IMR-90 (cell line): ENCODE measurements at regions not wholly inside any gene's neighbourhood (a gene's known extent, or its start where the extent isn't known, plus 50 kb on each side); places are given as distances from the start of the nearest gene placed in this dataset.
A peak's percentile ranks its signal among the peaks of the same experiment; 100 is the strongest.

ENCODE experiments used
- ATAC-seq: fragments of 200-7000 bp; cut with Tn5 transposase; 2 replicates; pipeline ENCODE4 v1.9.1; 2020; ENCODE audit warnings: low read depth, mild to moderate bottlenecking, moderate library complexity
- BruUV-seq: library from RNA; stranded (reverse); fragments of 400-500 nt; replicated peaks from 2 replicates; lab custom pipeline; 2021; lab: Mats Ljungman, UMichigan
- CTCF ChIA-PET: fragments of 300-600 bp; formaldehyde crosslinking; extraction: SDS; loops from one replicate; lab custom pipeline; 2021; ENCODE audit warnings: antibody characterized with exemption; lab: Yijun Ruan, JAX
- POLR2A ChIA-PET: fragments of 300-600 bp; sonication (Branson Sonifier 250); formaldehyde crosslinking; loops from one replicate; lab custom pipeline; 2022; ENCODE audit warnings: antibody characterized with exemption; ENCODE audit not compliant: unreplicated experiment; lab: Charles Lee
- DNase-seq: peaks from one replicate; pipeline ENCODE4 v3.0.0; 2013
- H2AFZ ChIP-seq: replicated peaks from 2 replicates; pipeline ENCODE3; 2013; ENCODE audit warnings: low read length, mild to moderate bottlenecking; ENCODE audit not compliant: poor library complexity
- H2AK5ac ChIP-seq: 2 replicates; pipeline ENCODE4 v1.6.1; 2013; ENCODE audit warnings: low read depth, low read length, inconsistent platforms
- H2AK9ac ChIP-seq: replicated peaks from 2 replicates; pipeline ENCODE3; 2013; ENCODE audit warnings: mild to moderate bottlenecking, low read depth, low read length, moderate library complexity; ENCODE audit not compliant: poor library complexity
- H2BK120ac ChIP-seq: 2 replicates; pipeline ENCODE4 v1.6.1; 2013; ENCODE audit warnings: low read depth, low read length, inconsistent platforms
- H2BK15ac ChIP-seq: 3 replicates; pipeline ENCODE4 v1.6.1; 2013; ENCODE audit warnings: low read depth, low read length, inconsistent platforms
- H2BK20ac ChIP-seq: 2 replicates; pipeline ENCODE4 v1.6.1; 2013; ENCODE audit warnings: low read depth, mild to moderate bottlenecking, inconsistent platforms, low read length, moderate library complexity
- H2BK5ac ChIP-seq: 2 replicates; pipeline ENCODE4 v1.6.1; 2013; ENCODE audit warnings: mild to moderate bottlenecking, low read depth, low read length, inconsistent platforms; ENCODE audit not compliant: poor library complexity, severe bottlenecking
- H3K14ac ChIP-seq: replicated peaks from 2 replicates; pipeline ENCODE4 v1.6.1; 2013; ENCODE audit warnings: low read depth, low read length, inconsistent platforms
- H3K18ac ChIP-seq: 2 replicates; pipeline ENCODE4 v1.6.1; 2013; ENCODE audit warnings: low read depth, low read length, control low read depth
- H3K23ac ChIP-seq: 2 replicates; pipeline ENCODE4 v1.6.1; 2013; ENCODE audit warnings: low read depth, low read length, inconsistent platforms
- H3K27ac ChIP-seq: 2 replicates; pipeline ENCODE4 v1.5.1; 2013; ENCODE audit warnings: mild to moderate bottlenecking, control low read depth, low read length; ENCODE audit not compliant: insufficient read depth
- H3K27me3 ChIP-seq: 2 replicates; pipeline ENCODE4 v1.6.1; 2013; ENCODE audit warnings: low read length; ENCODE audit not compliant: control insufficient read depth, insufficient read depth
- H3K36me3 ChIP-seq: 2 replicates; pipeline ENCODE4 v1.6.1; 2013; ENCODE audit warnings: low read length, mixed read lengths; ENCODE audit not compliant: control insufficient read depth, insufficient read depth
- H3K4ac ChIP-seq: 2 replicates; pipeline ENCODE4 v1.6.1; 2013; ENCODE audit warnings: low read depth, low read length, inconsistent platforms
- H3K4me1 ChIP-seq: 2 replicates; pipeline ENCODE4 v1.6.1; 2013; ENCODE audit warnings: low read length, mixed read lengths; ENCODE audit not compliant: control insufficient read depth, insufficient read depth
- H3K4me2 ChIP-seq: 2 replicates; pipeline ENCODE4 v1.6.1; 2013; ENCODE audit warnings: low read depth, mild to moderate bottlenecking, control low read depth, low read length, moderate library complexity
- H3K4me3 ChIP-seq: 2 replicates; pipeline ENCODE4 v1.5.1; 2013; ENCODE audit warnings: low read depth, mild to moderate bottlenecking, control low read depth, low read length, moderate library complexity; ENCODE audit not compliant: insufficient read depth
- H3K56ac ChIP-seq: 2 replicates; pipeline ENCODE4 v1.6.1; 2013; ENCODE audit warnings: low read length, inconsistent platforms; ENCODE audit not compliant: insufficient read depth; ENCODE audit errors: extremely low read depth
- H3K79me1 ChIP-seq, 2 experiments: 2 replicates each; pipeline ENCODE4 v1.6.1; 2013; ENCODE audit warnings: low read length in 2 of 2, inconsistent platforms in 1 of 2, low read depth in 1 of 2
- H3K9ac ChIP-seq: 2 replicates; pipeline ENCODE4 v1.6.1; 2013; ENCODE audit warnings: low read depth, low read length, control low read depth
- H3K9me1 ChIP-seq: 2 replicates; pipeline ENCODE4 v1.6.1; 2013; ENCODE audit warnings: low read length, inconsistent platforms; ENCODE audit not compliant: insufficient read depth
- H3K9me3 ChIP-seq: 2 replicates; pipeline ENCODE4 v1.6.1; 2013; ENCODE audit warnings: low read length; ENCODE audit not compliant: control insufficient read depth, insufficient read depth
- H4K20me1 ChIP-seq: 2 replicates; pipeline ENCODE4 v1.6.1; 2013; ENCODE audit warnings: low read length, inconsistent platforms; ENCODE audit not compliant: insufficient read depth
- H4K5ac ChIP-seq: 2 replicates; pipeline ENCODE4 v1.6.1; 2013; ENCODE audit warnings: mild to moderate bottlenecking, low read depth, low read length, control low read depth
- H4K8ac ChIP-seq, 2 experiments: 2 replicates each; pipeline ENCODE4 v1.6.1; 2013; ENCODE audit warnings: low read depth in 2 of 2, low read length in 2 of 2, control low read depth in 1 of 2, inconsistent platforms in 1 of 2
- H4K91ac ChIP-seq: 2 replicates; pipeline ENCODE4 v1.6.1; 2013; ENCODE audit warnings: low read depth, low read length, inconsistent platforms; ENCODE audit not compliant: insufficient read depth
- BHLHE40 ChIP-seq: fragments of 150-350 bp; IDR thresholded peaks from 2 replicates; pipeline ENCODE4 v1.6.1; 2016; ENCODE audit warnings: mild to moderate bottlenecking, low read depth, low read length
- FOS ChIP-seq: fragments of 150-350 bp; IDR thresholded peaks from 2 replicates; pipeline ENCODE4 v1.6.1; 2016; ENCODE audit warnings: low read depth, low read length
- MAFK ChIP-seq: IDR thresholded peaks from 2 replicates; pipeline ENCODE4 v1.6.1; 2012; ENCODE audit warnings: low read depth, low read length, improper control_type of control experiment
- POLR2A ChIP-seq: IDR thresholded peaks from 2 replicates; pipeline ENCODE4 v1.6.1; 2012; ENCODE audit warnings: mild to moderate bottlenecking, low read depth, low read length
- WGBS, 2 experiments: methylation state at CpG; one replicate each; pipeline versions ENCODE4 v1.1.5 to v1.1.7; 2013; ENCODE audit warnings: missing lambda C conversion rate in 2 of 2; ENCODE audit not compliant: insufficient read length in 1 of 2; ENCODE audit errors: extremely low coverage in 2 of 2; 5-methylcytosine and 5-hydroxymethylcytosine counted together
- dilution Hi-C: fragments of 300-500 bp; cut with HindIII; formaldehyde crosslinking; loops from one replicate; pipeline ENCODE4 v1.14.3; 2018; ENCODE audit warnings: low sequenced_read_pairs; ENCODE audit not compliant: unreplicated experiment
- in situ Hi-C: fragments of 300-500 bp; cut with MboI; formaldehyde crosslinking; loops from 3 replicates; pipeline ENCODE4 v1.14.3; 2019; ENCODE audit warnings: low sequenced_read_pairs, inconsistent platforms, mixed read lengths
- intact Hi-C: fragments of 100-400 bp; cut with micrococcal nuclease; formaldehyde crosslinking; loops from 2 replicates; pipeline ENCODE4 v1.10.0; 2022
- TF ChIP-seq, protein P1 (sequence below): conservative IDR thresholded peaks from 2 replicates; pipeline ENCODE4 v1.5.1; 2012; ENCODE audit warnings: mild to moderate bottlenecking, low read depth, low read length, improper control_type of control experiment

DNA sequence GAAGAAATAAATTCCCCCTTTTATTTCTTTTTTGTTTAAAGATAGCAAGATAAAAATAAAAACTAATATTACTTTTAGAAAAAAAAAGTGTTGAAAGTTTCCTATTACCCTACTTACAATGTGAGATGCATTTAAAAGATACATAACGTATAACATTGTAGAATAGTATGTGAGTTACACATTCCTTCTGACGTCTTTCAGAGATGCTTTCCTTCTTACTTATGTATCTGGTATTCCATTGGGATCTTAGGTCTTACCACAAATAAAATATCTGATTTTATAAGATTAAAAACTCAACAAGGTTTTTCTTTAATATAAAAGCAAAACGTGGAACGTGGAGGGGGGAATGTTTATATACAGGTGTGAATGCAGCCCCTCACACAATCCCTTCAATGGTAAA is 147.2 kb upstream of the ETS2 start:
- H2BK15ac ChIP-seq, result no peak overlapping the region
- dilution Hi-C loops, result no loop called here
- H4K20me1 ChIP-seq, result 0 out of 2 replicates have a peak, but pooled peaks cover 4% of the 10 kb centered on the region
- H3K9ac ChIP-seq, result no peak overlapping the region
- no peaks in the 10 kb centered on the region for H3K79me1 ChIP-seq
- H2BK5ac ChIP-seq, result no peak overlapping the region
- H2AK9ac ChIP-seq, result no peak overlapping the region
- no peak overlapping the region for H3K14ac ChIP-seq
- peaks cover 6% of the 10 kb centered on the region for H3K9me3 ChIP-seq
- in situ Hi-C loops, result no loop called here
- H3K9me1 ChIP-seq, result no peaks in the 10 kb centered on the region
- no peak for ATAC-seq
- no peak overlapping the region for H4K8ac ChIP-seq
- BruUV-seq, result no TSS peak
- no peak overlapping the region for H3K4me2 ChIP-seq
- peaks cover 76% of the 10 kb centered on the region for H3K27me3 ChIP-seq
- H3K36me3 ChIP-seq, result no peaks in the 10 kb centered on the region
- no peak overlapping the region for H3K23ac ChIP-seq
- H4K91ac ChIP-seq, result no peak overlapping the region
- H2BK120ac ChIP-seq, result no peak overlapping the region
- peaks cover 5% of the 10 kb centered on the region; the same call in 1 of the 2 replicates for H3K4me1 ChIP-seq
- no peak overlapping the region for H3K4me3 ChIP-seq
- ChIA-PET CTCF (no interaction called here), POLR2A (no interaction called here)
- no CpG with 5 or more reads among the region's 4 CpGs for WGBS, 2 experiments
- H3K27ac ChIP-seq, result no peak overlapping the region
- no peak overlapping the region for H2AFZ ChIP-seq
- no peak overlapping the region for H3K56ac ChIP-seq
- TF ChIP-seq BHLHE40 (no peak), FOS (no peak), POLR2A (no peak), MAFK (no peak)
- TF ChIP-seq, protein P1, sequence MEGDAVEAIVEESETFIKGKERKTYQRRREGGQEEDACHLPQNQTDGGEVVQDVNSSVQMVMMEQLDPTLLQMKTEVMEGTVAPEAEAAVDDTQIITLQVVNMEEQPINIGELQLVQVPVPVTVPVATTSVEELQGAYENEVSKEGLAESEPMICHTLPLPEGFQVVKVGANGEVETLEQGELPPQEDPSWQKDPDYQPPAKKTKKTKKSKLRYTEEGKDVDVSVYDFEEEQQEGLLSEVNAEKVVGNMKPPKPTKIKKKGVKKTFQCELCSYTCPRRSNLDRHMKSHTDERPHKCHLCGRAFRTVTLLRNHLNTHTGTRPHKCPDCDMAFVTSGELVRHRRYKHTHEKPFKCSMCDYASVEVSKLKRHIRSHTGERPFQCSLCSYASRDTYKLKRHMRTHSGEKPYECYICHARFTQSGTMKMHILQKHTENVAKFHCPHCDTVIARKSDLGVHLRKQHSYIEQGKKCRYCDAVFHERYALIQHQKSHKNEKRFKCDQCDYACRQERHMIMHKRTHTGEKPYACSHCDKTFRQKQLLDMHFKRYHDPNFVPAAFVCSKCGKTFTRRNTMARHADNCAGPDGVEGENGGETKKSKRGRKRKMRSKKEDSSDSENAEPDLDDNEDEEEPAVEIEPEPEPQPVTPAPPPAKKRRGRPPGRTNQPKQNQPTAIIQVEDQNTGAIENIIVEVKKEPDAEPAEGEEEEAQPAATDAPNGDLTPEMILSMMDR, result no peak
- intact Hi-C loops, result no loop called here
- H3K4ac ChIP-seq, result no peak overlapping the region
- no peak overlapping the region for H2AK5ac ChIP-seq
- DNase-seq, result peak; percentile 12
- no peak overlapping the region for H2BK20ac ChIP-seq
- no peak overlapping the region for H4K5ac ChIP-seq
- no peak overlapping the region for H3K18ac ChIP-seq
